GM12878 (cell line): ENCODE measurements at regions not wholly inside any gene's neighbourhood (a gene's known extent, or its start where the extent isn't known, plus 50 kb on each side); places are given as distances from the start of the nearest gene placed in this dataset.

Source experiments
- ATAC-seq: fragments of 200-7000 bp; cut with Tn5 transposase; 3 replicates; pipeline ENCODE4 v1.9.1; 2020; ENCODE audit warnings: mild to moderate bottlenecking, moderate library complexity
- BruUV-seq: library from RNA; stranded (reverse); fragments of 400-500 nt; replicated peaks from 2 replicates; lab custom pipeline; 2021; lab: Mats Ljungman, UMichigan
- CTCF ChIA-PET: fragments of 300-600 bp; sonication (Branson Sonifier 250); formaldehyde crosslinking; extraction: SDS; loops from one replicate; lab custom pipeline; 2021; ENCODE audit warnings: inconsistent platforms; lab: Yijun Ruan, JAX
- POLR2A ChIA-PET: fragments of 350-600 bp; formaldehyde crosslinking; extraction: SDS; loops from one replicate; lab custom pipeline; 2021; ENCODE audit warnings: inconsistent platforms; lab: Charles Lee
- RAD21 ChIA-PET: fragments of 300-600 bp; sonication (Branson Sonifier 250); formaldehyde crosslinking; loops from one replicate; lab custom pipeline; 2023; ENCODE audit warnings: antibody characterized with exemption; ENCODE audit not compliant: unreplicated experiment; lab: Charles Lee
- SMC1A ChIA-PET: fragments of 300-600 bp; sonication (Branson Sonifier 250); formaldehyde crosslinking; loops from one replicate; lab custom pipeline; 2023; ENCODE audit not compliant: unreplicated experiment, uncharacterized antibody; lab: Charles Lee
- DNase-seq: peaks from one replicate; pipeline ENCODE4 v3.0.0-alpha.2; 2011; ENCODE audit warnings: low read depth, low spot score
- FAIRE-seq: peaks from 3 replicates; lab custom pipeline; 2011; peaks lifted over from hg19 to GRCh38; lab: Jason Lieb, UNC
- H2AFZ ChIP-seq: 2 replicates; pipeline ENCODE4 v1.6.0; 2011; ENCODE audit warnings: low read depth, low read length, control low read depth; ENCODE audit not compliant: control insufficient read depth
- H3K27ac ChIP-seq: 2 replicates; pipeline ENCODE4 v1.5.1; 2011; ENCODE audit warnings: control low read depth; ENCODE audit not compliant: control insufficient read depth, insufficient read depth
- H3K27me3 ChIP-seq, 2 experiments: replicated peaks in 1 of 2; 2 replicates each; pipeline versions ENCODE4 v1.6.0 to v1.6.1; 2011; ENCODE audit warnings: low read length in 1 of 2; ENCODE audit not compliant: control insufficient read depth in 2 of 2, insufficient read depth in 2 of 2
- H3K36me3 ChIP-seq, 2 experiments: 2 replicates each; pipeline ENCODE4 v1.5.1; 2011; ENCODE audit warnings: low read length in 1 of 2; ENCODE audit not compliant: control insufficient read depth in 2 of 2, insufficient read depth in 2 of 2
- H3K4me1 ChIP-seq: 2 replicates; pipeline ENCODE4 v1.6.1; 2011; ENCODE audit warnings: mild to moderate bottlenecking, low read length, moderate library complexity, mixed read lengths; ENCODE audit not compliant: control insufficient read depth, insufficient read depth
- H3K4me2 ChIP-seq: 2 replicates; pipeline ENCODE4 v1.6.0; 2011; ENCODE audit warnings: control low read depth; ENCODE audit not compliant: control insufficient read depth, insufficient read depth
- H3K4me3 ChIP-seq: fragments of 200-600 bp; sonication (generic); 2 replicates; pipeline ENCODE4 v1.5.1; 2016
- H3K79me2 ChIP-seq: 2 replicates; pipeline ENCODE4 v1.6.0; 2011; ENCODE audit warnings: low read length; ENCODE audit not compliant: control insufficient read depth, insufficient read depth
- H3K9ac ChIP-seq: 2 replicates; pipeline ENCODE4 v1.8.0; 2011; ENCODE audit warnings: low read length, control low read depth, mixed read lengths; ENCODE audit not compliant: control insufficient read depth, insufficient read depth
- H3K9me3 ChIP-seq: replicated peaks from 3 replicates; pipeline ENCODE4 v1.5.1; 2011; ENCODE audit warnings: mild to moderate bottlenecking, low read length; ENCODE audit not compliant: control insufficient read depth, insufficient read depth
- H4K20me1 ChIP-seq: 2 replicates; pipeline ENCODE4 v1.6.0; 2011; ENCODE audit not compliant: control insufficient read depth, insufficient read depth
- E2F4 ChIP-seq: IDR thresholded peaks from 2 replicates; pipeline ENCODE4 v1.6.1; 2012; ENCODE audit warnings: low read depth, low read length, improper control_type of control experiment
- EZH2 ChIP-seq: IDR thresholded peaks from 2 replicates; pipeline ENCODE4 v1.6.1; 2012; ENCODE audit warnings: low read depth, mild to moderate bottlenecking, control low read depth, inconsistent platforms, low read length, borderline replicate concordance; ENCODE audit not compliant: control insufficient read depth
- FOXK2 ChIP-seq: fragments of 450-650 bp; IDR thresholded peaks from 2 replicates; pipeline ENCODE4 v1.6.1; 2017; ENCODE audit warnings: mild to moderate bottlenecking, moderate library complexity
- JUNB ChIP-seq: IDR thresholded peaks from 2 replicates; pipeline ENCODE4 v1.6.1; 2016; ENCODE audit warnings: antibody characterized with exemption, mild to moderate bottlenecking
- MXI1 ChIP-seq: fragments of 150-350 bp; IDR thresholded peaks from 2 replicates; pipeline ENCODE4 v1.6.1; 2011; ENCODE audit warnings: low read depth, mild to moderate bottlenecking, inconsistent platforms, low read length, improper control_type of control experiment
- NRF1 ChIP-seq: conservative IDR thresholded peaks from 2 replicates; pipeline ENCODE4 v1.6.1; 2011; ENCODE audit warnings: mild to moderate bottlenecking, low read depth, low read length, improper control_type of control experiment
- SMAD1 ChIP-seq: fragments of 450-650 bp; IDR thresholded peaks from 2 replicates; pipeline ENCODE4 v1.6.1; 2018; ENCODE audit warnings: mild to moderate bottlenecking, low read depth; ENCODE audit not compliant: partially characterized antibody
- SP1 ChIP-seq: IDR thresholded peaks from one replicate; pipeline ENCODE4 v1.6.1; 2011; ENCODE audit warnings: low read depth, low read length
- USF1 ChIP-seq: IDR thresholded peaks from 2 replicates; pipeline ENCODE4 v1.6.1; 2011; ENCODE audit warnings: borderline replicate concordance, low read depth, mild to moderate bottlenecking, moderate library complexity, mixed read lengths, low read length; ENCODE audit not compliant: insufficient read depth; ENCODE audit errors: extremely low read length
- WGBS: methylation state at CpG from one replicate; pipeline ENCODE4 v1.1.6; 2016; ENCODE audit warnings: low lambda C conversion rate; ENCODE audit not compliant: insufficient replicate concordance, insufficient coverage; ENCODE audit errors: missing lambda C conversion rate; 5-methylcytosine and 5-hydroxymethylcytosine counted together
- in situ Hi-C: fragments of 300-500 bp; cut with MboI; formaldehyde crosslinking; loops from 9 replicates; pipeline ENCODE4 v1.14.3; 2018; ENCODE audit warnings: mixed read lengths
- intact Hi-C: fragments of 100-400 bp; cut with micrococcal nuclease; formaldehyde crosslinking; loops from one replicate; pipeline ENCODE4 v1.14.2; 2022; ENCODE audit not compliant: unreplicated experiment
- TF ChIP-seq, protein P1 (sequence below): fragments of 450-650 bp; conservative IDR thresholded peaks from 2 replicates; pipeline ENCODE4 v1.6.1; 2017; ENCODE audit warnings: mild to moderate bottlenecking, moderate library complexity

- FAIRE-seq (no peak), DNase-seq (no peak), ATAC-seq (no peak)
- no peak overlapping the region for H3K4me3 ChIP-seq
- SMC1A ChIA-PET: no interaction called here
- TF ChIP-seq E2F4 (no peak), SP1 (no peak), EZH2 (no peak), MXI1 (no peak), NRF1 (no peak), JUNB (no peak), USF1 (no peak), SMAD1 (no peak), FOXK2 (no peak)
- TF ChIP-seq, protein P1, sequence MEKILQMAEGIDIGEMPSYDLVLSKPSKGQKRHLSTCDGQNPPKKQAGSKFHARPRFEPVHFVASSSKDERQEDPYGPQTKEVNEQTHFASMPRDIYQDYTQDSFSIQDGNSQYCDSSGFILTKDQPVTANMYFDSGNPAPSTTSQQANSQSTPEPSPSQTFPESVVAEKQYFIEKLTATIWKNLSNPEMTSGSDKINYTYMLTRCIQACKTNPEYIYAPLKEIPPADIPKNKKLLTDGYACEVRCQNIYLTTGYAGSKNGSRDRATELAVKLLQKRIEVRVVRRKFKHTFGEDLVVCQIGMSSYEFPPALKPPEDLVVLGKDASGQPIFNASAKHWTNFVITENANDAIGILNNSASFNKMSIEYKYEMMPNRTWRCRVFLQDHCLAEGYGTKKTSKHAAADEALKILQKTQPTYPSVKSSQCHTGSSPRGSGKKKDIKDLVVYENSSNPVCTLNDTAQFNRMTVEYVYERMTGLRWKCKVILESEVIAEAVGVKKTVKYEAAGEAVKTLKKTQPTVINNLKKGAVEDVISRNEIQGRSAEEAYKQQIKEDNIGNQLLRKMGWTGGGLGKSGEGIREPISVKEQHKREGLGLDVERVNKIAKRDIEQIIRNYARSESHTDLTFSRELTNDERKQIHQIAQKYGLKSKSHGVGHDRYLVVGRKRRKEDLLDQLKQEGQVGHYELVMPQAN: no peak
- H3K9me3 ChIP-seq: no peaks in the 10 kb centered on the region
- H3K27ac ChIP-seq: no peak overlapping the region
- no peaks in the 10 kb centered on the region for H3K79me2 ChIP-seq
- H2AFZ ChIP-seq: no peak overlapping the region
- WGBS: 0% methylated on average over 1 of the region's 1 CpG
- RAD21 ChIA-PET: no interaction called here
- POLR2A ChIA-PET: no interaction called here
- H3K27me3 ChIP-seq: no peaks in the 10 kb centered on the region
- CTCF ChIA-PET: no interaction called here
- H3K4me1 ChIP-seq: no peaks in the 10 kb centered on the region
- H4K20me1 ChIP-seq: no peaks in the 10 kb centered on the region
- intact Hi-C loops (no loop called here), in situ Hi-C loops (no loop called here)
- no peaks in the 10 kb centered on the region for H3K36me3 ChIP-seq
- no peak overlapping the region for H3K4me2 ChIP-seq
- no TSS peak for BruUV-seq
- H3K9ac ChIP-seq: no peak overlapping the region
Observed at GRCh38 chr4:120509719-120510118, 412.8 kb downstream of the PRDM5 start.
